ENCODE measurements at regions not wholly inside any gene's neighbourhood (a gene's known extent, or its start where the extent isn't known, plus 50 kb on each side); places are given as distances from the start of the nearest gene placed in this dataset.
"Not testable (repeated sequence)": the region's sequence is repeated elsewhere in the genome, so short reads cannot be mapped to it uniquely, and the experiment has no call there.

DNA sequence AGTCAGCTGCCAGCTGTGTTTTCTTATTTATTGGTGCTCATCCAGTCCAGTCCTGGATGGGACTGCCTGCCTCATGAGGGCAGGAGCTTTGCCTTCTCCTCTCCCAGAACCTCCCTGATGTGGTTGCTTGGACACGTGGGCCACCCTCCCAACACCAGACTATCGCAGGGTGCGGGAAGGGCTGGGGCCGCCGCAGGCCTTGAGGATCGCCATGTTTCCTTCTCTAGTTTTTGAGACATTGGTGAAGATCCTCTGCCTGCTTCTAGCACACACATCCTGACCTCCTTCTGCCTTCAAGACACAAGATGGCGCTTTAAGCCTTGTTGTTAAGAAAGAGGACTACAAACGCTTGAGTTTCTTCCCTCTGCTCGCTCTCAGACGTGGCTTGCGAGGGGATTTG lies 2937.0 kb downstream of the RPIA start:
- H3K9me3 ChIP-seq; H3K36me3 ChIP-seq (replicated peaks); in situ Hi-C loops (cut with MboI; ENCODE audit: low sequenced_read_pairs); H3K27me3 ChIP-seq (ENCODE audit: low read depth); DNase-seq (ENCODE audit: low spot score in 2 of 2); H3K4me1 ChIP-seq; H3K4me3 ChIP-seq: not testable (repeated sequence)

DNA sequence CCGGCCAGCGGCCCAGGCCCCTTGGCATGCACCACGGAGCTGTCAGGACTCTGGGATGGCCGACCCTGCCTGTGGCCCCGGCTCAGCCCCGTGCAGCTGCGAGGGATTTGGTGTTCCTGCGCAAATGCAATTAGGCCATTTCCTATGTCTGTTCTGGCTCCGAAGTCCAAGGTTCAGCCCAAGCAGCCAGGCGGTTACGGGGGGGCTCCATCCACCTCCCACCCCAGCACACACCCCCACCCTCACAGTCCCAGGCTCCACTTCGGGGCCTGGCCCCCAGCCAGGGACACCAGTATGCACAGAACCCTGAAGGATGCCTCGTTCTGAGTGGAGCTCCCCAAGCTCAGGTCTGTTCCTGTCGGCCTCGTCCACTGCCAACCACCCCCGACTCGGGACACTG lies 2965.7 kb downstream of the RPIA start:
- H3K36me3 ChIP-seq (replicated peaks); H3K4me1 ChIP-seq; DNase-seq (ENCODE audit: low spot score in 2 of 2); H3K27me3 ChIP-seq (ENCODE audit: low read depth); in situ Hi-C loops (cut with MboI; ENCODE audit: low sequenced_read_pairs); H3K9me3 ChIP-seq; H3K4me3 ChIP-seq: not testable (repeated sequence)

DNA sequence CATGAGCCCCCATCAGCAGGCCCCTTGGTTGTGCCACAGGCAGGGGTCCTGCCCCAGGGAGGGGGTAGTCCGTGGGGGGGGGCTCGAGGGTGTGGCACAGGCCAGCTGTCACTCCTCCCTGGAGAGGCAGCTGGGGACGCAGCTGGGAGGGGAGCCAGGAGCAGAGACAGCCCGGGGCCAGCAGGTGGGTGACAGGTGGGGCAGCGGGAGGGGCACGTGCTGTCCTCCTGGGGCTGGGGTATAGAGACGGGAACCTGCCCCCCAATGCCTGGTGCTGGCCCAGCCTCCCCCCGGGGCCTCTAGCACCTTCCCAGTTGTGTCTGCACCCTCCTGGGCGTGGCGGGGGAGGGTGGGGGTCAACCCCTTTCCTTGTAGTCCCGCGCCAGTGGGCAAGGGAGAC lies 2966.9 kb downstream of the RPIA start:
- H3K27me3 ChIP-seq (ENCODE audit: low read depth); in situ Hi-C loops (cut with MboI; ENCODE audit: low sequenced_read_pairs); DNase-seq (ENCODE audit: low spot score in 2 of 2); H3K4me3 ChIP-seq; H3K36me3 ChIP-seq (replicated peaks); H3K4me1 ChIP-seq; H3K9me3 ChIP-seq: not testable (repeated sequence)

DNA sequence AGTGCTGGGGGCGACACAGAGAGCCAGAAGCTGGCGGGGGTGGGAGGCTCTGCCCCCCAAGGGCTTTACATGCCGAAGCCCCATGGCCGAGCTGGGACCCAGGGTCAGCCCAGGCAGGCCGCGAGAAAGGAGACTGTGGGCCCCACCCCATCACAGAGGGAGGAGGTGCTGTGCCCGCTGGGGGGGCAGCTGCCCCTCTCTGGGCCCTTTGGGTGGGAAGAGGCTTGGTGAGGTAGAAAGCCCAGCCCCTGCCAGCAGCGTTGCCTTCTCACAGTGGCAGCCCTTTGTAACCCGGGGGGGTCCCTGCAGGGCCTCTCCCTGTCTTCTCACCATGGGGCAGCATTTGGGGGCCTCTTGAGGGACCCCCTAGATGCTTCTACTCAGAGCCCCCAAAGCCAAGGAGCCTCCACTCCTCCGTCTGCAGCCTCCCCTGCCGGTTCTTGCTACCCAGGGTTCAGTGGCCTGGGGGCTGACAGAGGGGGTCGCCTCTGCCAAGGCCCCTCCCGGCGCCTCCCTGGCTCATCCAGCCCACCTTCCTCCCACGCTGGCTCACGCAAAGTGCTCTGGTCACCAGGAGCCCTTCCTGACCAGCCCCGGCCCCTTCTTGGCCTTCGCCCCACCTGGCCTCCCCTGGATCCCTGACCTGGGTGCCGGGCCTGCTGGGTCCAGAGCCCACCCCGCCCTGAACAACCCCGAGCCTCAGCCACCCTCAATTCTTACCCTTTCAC lies 2967.9 kb downstream of the RPIA start:
- DNase-seq (ENCODE audit: low spot score in 2 of 2); in situ Hi-C loops (cut with MboI; ENCODE audit: low sequenced_read_pairs); H3K36me3 ChIP-seq (replicated peaks); H3K4me3 ChIP-seq; H3K9me3 ChIP-seq; H3K4me1 ChIP-seq; H3K27me3 ChIP-seq (ENCODE audit: low read depth): not testable (repeated sequence)

DNA sequence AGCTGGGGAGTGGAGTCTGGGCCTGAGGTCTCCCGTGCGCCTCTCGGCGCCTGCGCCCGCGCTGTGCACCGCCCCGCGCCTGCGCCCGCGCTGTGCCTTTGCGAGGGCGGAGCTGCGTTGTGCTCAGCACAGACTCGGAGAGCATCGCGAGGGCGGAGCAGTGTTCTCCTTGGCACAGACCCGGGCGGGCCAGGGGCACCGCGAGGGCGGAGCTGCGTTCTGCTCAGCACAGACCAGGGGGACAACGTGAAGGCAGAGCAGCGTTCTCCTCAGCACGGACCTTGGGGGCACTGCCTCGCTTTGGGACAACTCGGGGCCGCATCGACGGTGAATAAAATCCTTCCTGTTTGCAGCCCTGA lies 2968.4 kb downstream of the RPIA start:
- in situ Hi-C loops (cut with MboI; ENCODE audit: low sequenced_read_pairs); H3K36me3 ChIP-seq (replicated peaks); H3K9me3 ChIP-seq; H3K4me1 ChIP-seq; H3K27me3 ChIP-seq (ENCODE audit: low read depth); DNase-seq (ENCODE audit: low spot score in 2 of 2); H3K4me3 ChIP-seq: not testable (repeated sequence)

DNA sequence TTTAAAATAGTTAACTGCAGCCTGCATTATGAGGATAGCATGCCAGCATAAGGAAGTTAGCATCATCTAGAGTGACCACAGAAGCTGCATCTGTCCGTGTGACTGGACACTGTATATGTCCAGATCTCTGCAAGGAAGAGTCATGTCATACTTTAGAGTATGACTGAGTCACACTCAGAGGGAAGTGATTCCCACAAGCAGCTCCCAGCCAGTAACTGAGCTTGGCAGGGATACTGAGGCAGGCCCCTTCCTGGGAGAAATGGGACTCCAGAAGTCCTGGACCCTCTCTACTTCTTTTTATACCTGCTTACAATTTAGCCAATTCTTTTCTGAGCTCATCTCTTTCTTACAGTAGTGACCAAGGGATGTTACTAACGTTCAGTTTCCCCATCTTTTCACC lies 2975.9 kb downstream of the RPIA start:
- H3K4me3 ChIP-seq; H3K27me3 ChIP-seq (ENCODE audit: low read depth); H3K36me3 ChIP-seq (replicated peaks); in situ Hi-C loops (cut with MboI; ENCODE audit: low sequenced_read_pairs); H3K9me3 ChIP-seq; H3K4me1 ChIP-seq; DNase-seq (ENCODE audit: low spot score in 2 of 2): not testable (repeated sequence)

DNA sequence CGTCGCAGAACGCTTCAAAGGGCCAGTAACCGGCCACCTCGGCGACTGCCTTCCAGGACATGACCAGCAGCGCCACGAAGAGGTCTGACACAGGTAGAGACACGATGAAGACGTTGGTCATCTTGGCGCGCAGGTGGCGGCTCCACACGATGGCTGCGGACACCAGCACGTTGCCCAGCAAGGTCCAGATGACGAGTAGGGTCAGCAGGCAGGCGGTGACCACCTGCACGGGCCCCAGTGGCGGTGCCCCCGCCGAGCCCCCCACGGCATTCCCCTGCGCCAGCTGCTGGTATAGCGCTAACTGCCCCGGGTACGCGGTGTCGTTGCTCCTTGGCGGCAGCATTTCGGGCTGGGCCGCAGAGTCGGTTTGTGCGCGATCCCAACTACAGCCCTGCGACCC lies 2994.1 kb downstream of the RPIA start:
- H3K4me3 ChIP-seq; H3K4me1 ChIP-seq; DNase-seq (ENCODE audit: low spot score in 2 of 2); H3K9me3 ChIP-seq; in situ Hi-C loops (cut with MboI; ENCODE audit: low sequenced_read_pairs); H3K27me3 ChIP-seq (ENCODE audit: low read depth); H3K36me3 ChIP-seq (replicated peaks): not testable (repeated sequence)

DNA sequence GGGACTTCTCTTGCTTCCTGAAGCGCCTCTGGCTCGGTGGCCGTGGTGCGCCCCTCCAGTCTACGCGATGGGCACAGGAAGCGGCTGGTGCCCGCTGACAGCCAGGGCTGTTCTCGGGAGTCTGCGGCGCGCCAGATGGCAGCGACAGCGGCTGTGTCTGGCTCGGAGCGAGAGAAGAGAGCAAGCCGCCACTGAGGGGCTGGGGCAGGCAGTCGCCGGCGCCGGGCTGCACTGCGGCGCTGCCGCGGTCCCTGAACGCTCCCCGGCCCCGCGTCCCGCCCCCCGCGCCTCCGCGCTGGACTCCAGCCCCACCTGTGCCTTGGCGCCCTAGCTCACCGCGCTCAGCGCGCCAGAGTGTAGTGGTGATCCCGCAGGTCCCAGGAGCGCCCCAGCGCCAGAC lies 2994.6 kb downstream of the RPIA start:
- H3K27me3 ChIP-seq (ENCODE audit: low read depth); H3K36me3 ChIP-seq (replicated peaks); H3K9me3 ChIP-seq; H3K4me3 ChIP-seq; DNase-seq (ENCODE audit: low spot score in 2 of 2); in situ Hi-C loops (cut with MboI; ENCODE audit: low sequenced_read_pairs); H3K4me1 ChIP-seq: not testable (repeated sequence)

Measured in HAP-1 (cell line).